ENCODE measurements at regions not wholly inside any gene's neighbourhood (a gene's known extent, or its start where the extent isn't known, plus 50 kb on each side); places are given as distances from the start of the nearest gene placed in this dataset.

- Histone ChIP-seq H3K4me3 (ENCODE audit: low read depth in 1 of 2, low read length in 2 of 2) (no peak overlapping the region), H3K4me1 (ENCODE audit: insufficient read depth, low read length) (no peaks in the 10 kb centered on the region), H3K79me2 (ENCODE audit: insufficient read depth, low read length) (no peaks in the 10 kb centered on the region), H3K27ac (ENCODE audit: low read length) (no peak overlapping the region), H3K36me3 (ENCODE audit: insufficient read depth, low read length) (no peaks in the 10 kb centered on the region), H2AFZ (ENCODE audit: low read depth, low read length) (no peak overlapping the region), H4K20me1 (ENCODE audit: insufficient read depth, low read length) (no peaks in the 10 kb centered on the region), H3K4me2 (ENCODE audit: insufficient read depth, low read length) (no peak overlapping the region), H3K27me3 (ENCODE audit: insufficient read depth, low read length, poor library complexity) (no peaks in the 10 kb centered on the region), H3K9me3 (ENCODE audit: insufficient read depth, low read length, severe bottlenecking) (no peaks in the 10 kb centered on the region), H3K9ac (ENCODE audit: low read depth, low read length) (no peak overlapping the region)
- DNase-seq (no peak), ATAC-seq (ENCODE audit: insufficient read depth, low read depth) (no peak)
- TF ChIP-seq CTCF (IDR thresholded peaks at IDR 0.05; ENCODE audit: borderline replicate concordance, extremely low read depth, low read length, poor library complexity, severe bottlenecking) (no peak), EZH2 (IDR thresholded peaks at IDR 0.05; ENCODE audit: borderline replicate concordance, low read depth, low read length, severe bottlenecking) (no peak)
Measured at GRCh38 chr5:13189532-13189931, 755.0 kb downstream of the DNAH5 start.

DNA sequence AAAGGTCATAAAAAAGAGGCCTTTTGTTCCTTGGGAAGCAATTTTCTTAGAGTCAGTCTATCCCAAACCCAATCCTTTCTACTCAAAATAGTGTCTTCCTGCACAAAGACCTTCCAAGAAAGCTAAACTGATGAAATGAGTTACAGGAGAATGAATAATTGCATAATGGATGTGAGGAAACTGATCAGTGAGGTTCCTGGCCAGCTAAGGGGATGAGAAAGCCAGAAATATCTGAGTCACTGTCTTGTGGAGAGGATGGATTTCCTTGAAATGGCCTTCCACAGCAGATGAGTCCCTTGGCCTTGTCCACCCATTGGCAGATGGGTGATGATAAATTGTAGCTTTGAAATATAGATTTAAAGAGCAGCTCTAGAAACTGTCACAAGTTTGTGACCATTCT lies 756.1 kb downstream of the DNAH5 start:
- Histone ChIP-seq H3K27me3 (ENCODE audit: insufficient read depth, low read length, poor library complexity) (no peaks in the 10 kb centered on the region), H4K20me1 (ENCODE audit: insufficient read depth, low read length) (no peaks in the 10 kb centered on the region), H3K4me2 (ENCODE audit: insufficient read depth, low read length) (no peak overlapping the region), H2AFZ (ENCODE audit: low read depth, low read length) (no peak overlapping the region), H3K9ac (ENCODE audit: low read depth, low read length) (no peak overlapping the region), H3K9me3 (ENCODE audit: insufficient read depth, low read length, severe bottlenecking) (no peaks in the 10 kb centered on the region), H3K36me3 (ENCODE audit: insufficient read depth, low read length) (no peaks in the 10 kb centered on the region), H3K4me1 (ENCODE audit: insufficient read depth, low read length) (no peaks in the 10 kb centered on the region), H3K79me2 (ENCODE audit: insufficient read depth, low read length) (no peaks in the 10 kb centered on the region), H3K27ac (ENCODE audit: low read length) (no peak overlapping the region), H3K4me3 (ENCODE audit: low read depth in 1 of 2, low read length in 2 of 2) (no peak overlapping the region)
- ATAC-seq (ENCODE audit: insufficient read depth, low read depth) (no peak), DNase-seq (no peak)
- no peak for TF ChIP-seq EZH2 (IDR thresholded peaks at IDR 0.05; ENCODE audit: borderline replicate concordance, low read depth, low read length, severe bottlenecking)

- Histone ChIP-seq H4K20me1 (ENCODE audit: insufficient read depth, low read length) (no peaks in the 10 kb centered on the region), H3K4me3 (ENCODE audit: low read depth in 1 of 2, low read length in 2 of 2) (no peak overlapping the region), H3K36me3 (ENCODE audit: insufficient read depth, low read length) (no peaks in the 10 kb centered on the region), H3K9me3 (ENCODE audit: insufficient read depth, low read length, severe bottlenecking) (no peaks in the 10 kb centered on the region), H3K4me1 (ENCODE audit: insufficient read depth, low read length) (no peaks in the 10 kb centered on the region), H3K4me2 (ENCODE audit: insufficient read depth, low read length) (no peak overlapping the region), H2AFZ (ENCODE audit: low read depth, low read length) (no peak overlapping the region), H3K27ac (ENCODE audit: low read length) (no peak overlapping the region), H3K27me3 (ENCODE audit: insufficient read depth, low read length, poor library complexity) (no peaks in the 10 kb centered on the region), H3K9ac (ENCODE audit: low read depth, low read length) (no peak overlapping the region), H3K79me2 (ENCODE audit: insufficient read depth, low read length) (no peaks in the 10 kb centered on the region)
- ATAC-seq (ENCODE audit: insufficient read depth, low read depth) (no peak), DNase-seq (no peak)
- TF ChIP-seq EZH2 (IDR thresholded peaks at IDR 0.05; ENCODE audit: borderline replicate concordance, low read depth, low read length, severe bottlenecking): no peak
- TF ChIP-seq CTCF (IDR thresholded peaks at IDR 0.05; ENCODE audit: borderline replicate concordance, extremely low read depth, low read length, poor library complexity, severe bottlenecking): no peak
Measured at GRCh38 chr5:13187186-13187585, 757.3 kb downstream of the DNAH5 start.

- DNase-seq (no peak), ATAC-seq (ENCODE audit: insufficient read depth, low read depth) (no peak)
- H3K4me2 ChIP-seq (ENCODE audit: insufficient read depth, low read length): no peak overlapping the region
- H3K4me1 ChIP-seq (ENCODE audit: insufficient read depth, low read length): no peaks in the 10 kb centered on the region
- no peaks in the 10 kb centered on the region for H3K36me3 ChIP-seq (ENCODE audit: insufficient read depth, low read length)
- TF ChIP-seq CTCF (IDR thresholded peaks at IDR 0.05; ENCODE audit: borderline replicate concordance, extremely low read depth, low read length, poor library complexity, severe bottlenecking) (no peak), EZH2 (IDR thresholded peaks at IDR 0.05; ENCODE audit: borderline replicate concordance, low read depth, low read length, severe bottlenecking) (no peak)
- H3K79me2 ChIP-seq (ENCODE audit: insufficient read depth, low read length): no peaks in the 10 kb centered on the region
- no peak overlapping the region for H3K9ac ChIP-seq (ENCODE audit: low read depth, low read length)
- H3K9me3 ChIP-seq (ENCODE audit: insufficient read depth, low read length, severe bottlenecking): no peaks in the 10 kb centered on the region
- no peaks in the 10 kb centered on the region for H4K20me1 ChIP-seq (ENCODE audit: insufficient read depth, low read length)
- H3K27ac ChIP-seq (ENCODE audit: low read length): no peak overlapping the region
- no peaks in the 10 kb centered on the region for H3K27me3 ChIP-seq (ENCODE audit: insufficient read depth, low read length, poor library complexity)
- no peak overlapping the region for H2AFZ ChIP-seq (ENCODE audit: low read depth, low read length)
- H3K4me3 ChIP-seq (ENCODE audit: low read depth in 1 of 2, low read length in 2 of 2): no peak overlapping the region
Measured at GRCh38 chr5:13186177-13186576, 758.3 kb downstream of the DNAH5 start.
